C1 segment of cervical spinal cord (tissue), 14 donors: ENCODE measurements at regions not wholly inside any gene's neighbourhood (a gene's known extent, or its start where the extent isn't known, plus 50 kb on each side); places are given as distances from the start of the nearest gene placed in this dataset.

Experiments
- DNase-seq, 14 donors: peaks; one replicate each; lab custom pipeline; 2025; lab: John Stamatoyannopoulos, UW

GRCh38 chr4:141921293-141921692 lies 284.9 kb downstream of the IL15 start:
- DNase-seq: no peak

- DNase-seq: no peak
Observed at GRCh38 chr4:141922236-141922635, 285.9 kb downstream of the IL15 start.

GRCh38 chr4:141926406-141926805 lies 290.0 kb downstream of the IL15 start:
- no peak for DNase-seq

GRCh38 chr4:141932490-141932889 lies 296.1 kb downstream of the IL15 start:
- no peak for DNase-seq

GRCh38 chr4:141933978-141934377 lies 297.6 kb downstream of the IL15 start:
- DNase-seq: no peak

- DNase-seq: no peak
Observed at GRCh38 chr4:141955696-141956095, 319.3 kb downstream of the IL15 start.

GRCh38 chr4:141957416-141957815 lies 321.0 kb downstream of the IL15 start:
- no peak for DNase-seq

GRCh38 chr4:141962486-141962885 lies 326.1 kb downstream of the IL15 start:
- DNase-seq: peak in 1 of 14 donors; percentile 5

- DNase-seq: no peak
Observed at GRCh38 chr4:141971869-141972268, 335.5 kb downstream of the IL15 start.

GRCh38 chr4:141972950-141973349 lies 336.6 kb downstream of the IL15 start:
- no peak for DNase-seq
